HCT116 (cell line): ENCODE measurements at regions not wholly inside any gene's neighbourhood (a gene's known extent, or its start where the extent isn't known, plus 50 kb on each side); places are given as distances from the start of the nearest gene placed in this dataset.
"Not testable (repeated sequence)": the region's sequence is repeated elsewhere in the genome, so short reads cannot be mapped to it uniquely, and the experiment has no call there.

Experiments
- FOSL1 ChIP-seq: IDR thresholded peaks from 2 replicates; pipeline ENCODE4 v1.6.1; 2012; ENCODE audit warnings: low read depth
- POLR2A ChIP-seq: IDR thresholded peaks from 2 replicates; pipeline ENCODE4 v1.7.0; 2011; ENCODE audit warnings: borderline replicate concordance; ENCODE audit not compliant: insufficient read depth, insufficient read length; ENCODE audit errors: extremely low read depth
- POLR2AphosphoS5 ChIP-seq: IDR thresholded peaks from 2 replicates; pipeline ENCODE4 v1.6.1; 2011; ENCODE audit warnings: mild to moderate bottlenecking, low read depth, low read length, moderate library complexity
- RAD21 ChIP-seq: IDR thresholded peaks from 2 replicates; pipeline ENCODE4 v1.6.1; 2012; ENCODE audit warnings: low read depth, mild to moderate bottlenecking
- SRF ChIP-seq: IDR thresholded peaks from 2 replicates; pipeline ENCODE4 v1.6.1; 2012; ENCODE audit warnings: low read depth
- TF ChIP-seq, protein P1 (sequence below), 3 experiments: fragments of 200-600 bp in 1 of 3; sonication (generic) in 1 of 3; IDR thresholded peaks in 2 of 3; conservative IDR thresholded peaks in 1 of 3; 2 replicates each; pipeline ENCODE4 v1.5.1; 2012 to 2017; ENCODE audit warnings: low read depth in 2 of 3, low read length in 2 of 3, antibody characterized with exemption in 1 of 3, borderline replicate concordance in 1 of 3, control low read depth in 1 of 3, mild to moderate bottlenecking in 1 of 3, mixed read lengths in 1 of 3, mixed run types in 1 of 3, moderate library complexity in 1 of 3; ENCODE audit not compliant: insufficient read depth in 1 of 3
- TF ChIP-seq, protein P2 (sequence below): IDR thresholded peaks from 2 replicates; pipeline ENCODE4 v1.6.1; 2012

DNA sequence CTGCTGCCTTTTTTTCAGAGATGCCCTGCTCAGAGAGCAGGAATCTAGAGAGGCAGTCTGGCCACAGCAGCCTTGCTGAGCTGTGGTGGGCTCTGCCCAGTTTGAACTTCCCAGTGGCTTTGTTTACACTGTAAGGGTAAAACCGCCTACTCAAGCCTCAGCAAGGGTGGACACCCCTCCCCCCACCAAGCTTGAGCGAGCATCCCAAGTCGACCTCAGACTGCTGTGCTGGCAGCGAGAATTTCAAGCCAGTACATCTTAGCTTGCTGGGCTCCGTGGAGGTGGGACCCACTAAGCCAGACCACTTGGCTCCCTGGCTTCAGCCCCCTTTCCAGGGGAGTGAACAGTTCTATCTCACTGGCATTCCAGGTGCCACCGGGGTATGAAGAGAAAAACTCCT, 298.8 kb upstream of the LRRC3B start:
- TF ChIP-seq POLR2A, POLR2AphosphoS5, FOSL1, SRF, RAD21: not testable (repeated sequence)
- TF ChIP-seq, protein P1, sequence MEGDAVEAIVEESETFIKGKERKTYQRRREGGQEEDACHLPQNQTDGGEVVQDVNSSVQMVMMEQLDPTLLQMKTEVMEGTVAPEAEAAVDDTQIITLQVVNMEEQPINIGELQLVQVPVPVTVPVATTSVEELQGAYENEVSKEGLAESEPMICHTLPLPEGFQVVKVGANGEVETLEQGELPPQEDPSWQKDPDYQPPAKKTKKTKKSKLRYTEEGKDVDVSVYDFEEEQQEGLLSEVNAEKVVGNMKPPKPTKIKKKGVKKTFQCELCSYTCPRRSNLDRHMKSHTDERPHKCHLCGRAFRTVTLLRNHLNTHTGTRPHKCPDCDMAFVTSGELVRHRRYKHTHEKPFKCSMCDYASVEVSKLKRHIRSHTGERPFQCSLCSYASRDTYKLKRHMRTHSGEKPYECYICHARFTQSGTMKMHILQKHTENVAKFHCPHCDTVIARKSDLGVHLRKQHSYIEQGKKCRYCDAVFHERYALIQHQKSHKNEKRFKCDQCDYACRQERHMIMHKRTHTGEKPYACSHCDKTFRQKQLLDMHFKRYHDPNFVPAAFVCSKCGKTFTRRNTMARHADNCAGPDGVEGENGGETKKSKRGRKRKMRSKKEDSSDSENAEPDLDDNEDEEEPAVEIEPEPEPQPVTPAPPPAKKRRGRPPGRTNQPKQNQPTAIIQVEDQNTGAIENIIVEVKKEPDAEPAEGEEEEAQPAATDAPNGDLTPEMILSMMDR (IDR thresholded peaks at IDR 0.05 in 2 of 3, conservative IDR thresholded peaks at IDR 0.05 in 1 of 3; ENCODE audit: borderline replicate concordance in 1 of 3, insufficient read depth in 1 of 3, low read depth in 2 of 3, low read length in 2 of 3): not testable (repeated sequence)
- TF ChIP-seq, protein P2, sequence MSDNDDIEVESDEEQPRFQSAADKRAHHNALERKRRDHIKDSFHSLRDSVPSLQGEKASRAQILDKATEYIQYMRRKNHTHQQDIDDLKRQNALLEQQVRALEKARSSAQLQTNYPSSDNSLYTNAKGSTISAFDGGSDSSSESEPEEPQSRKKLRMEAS: not testable (repeated sequence)
